Stimulated activated CD4-positive, alpha-beta T cell treated with anti-CD3 and anti-CD28 coated beads, TNF-alpha, amount 100 ng/mL, for 4 hours (primary cell): ENCODE measurements at regions not wholly inside any gene's neighbourhood (a gene's known extent, or its start where the extent isn't known, plus 50 kb on each side); places are given as distances from the start of the nearest gene placed in this dataset.

Experiments
- DNase-seq, 3 experiments: peaks; one replicate each; pipeline ENCODE4 v3.0.0-alpha.2; 2020; ENCODE audit warnings: low read depth in 3 of 3

GRCh38 chr7:142371586-142372377, 113.9 kb upstream of the PRSS58 start:
- no peak for DNase-seq

GRCh38 chr7:142365410-142365842, 107.6 kb upstream of the PRSS58 start:
- DNase-seq = no peak

- no peak for DNase-seq
Observed at GRCh38 chr7:142364551-142364950, 106.7 kb upstream of the PRSS58 start.

DNA sequence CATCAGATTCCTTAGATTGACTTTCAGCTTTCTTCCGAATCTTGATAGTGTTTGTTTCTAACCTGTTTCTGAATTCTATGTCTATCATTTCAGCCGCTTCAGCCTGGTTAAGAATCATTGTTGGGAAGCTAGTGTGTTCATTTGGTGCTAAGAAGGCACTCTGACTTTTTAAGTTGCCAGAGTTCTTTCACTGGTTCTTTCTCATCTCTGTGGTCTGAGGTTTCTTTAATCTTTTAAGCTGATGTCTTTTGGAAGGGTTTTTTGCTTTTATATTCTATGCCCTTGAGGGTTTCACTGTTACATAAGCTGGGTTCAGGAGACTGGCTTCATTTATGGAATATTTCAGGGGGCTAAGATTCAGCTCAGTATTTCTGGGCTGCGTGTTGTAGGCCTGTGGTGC, 104.5 kb upstream of the PRSS58 start:
- no peak for DNase-seq

GRCh38 chr7:142359694-142360279, 101.9 kb upstream of the PRSS58 start:
- DNase-seq = no peak

DNA sequence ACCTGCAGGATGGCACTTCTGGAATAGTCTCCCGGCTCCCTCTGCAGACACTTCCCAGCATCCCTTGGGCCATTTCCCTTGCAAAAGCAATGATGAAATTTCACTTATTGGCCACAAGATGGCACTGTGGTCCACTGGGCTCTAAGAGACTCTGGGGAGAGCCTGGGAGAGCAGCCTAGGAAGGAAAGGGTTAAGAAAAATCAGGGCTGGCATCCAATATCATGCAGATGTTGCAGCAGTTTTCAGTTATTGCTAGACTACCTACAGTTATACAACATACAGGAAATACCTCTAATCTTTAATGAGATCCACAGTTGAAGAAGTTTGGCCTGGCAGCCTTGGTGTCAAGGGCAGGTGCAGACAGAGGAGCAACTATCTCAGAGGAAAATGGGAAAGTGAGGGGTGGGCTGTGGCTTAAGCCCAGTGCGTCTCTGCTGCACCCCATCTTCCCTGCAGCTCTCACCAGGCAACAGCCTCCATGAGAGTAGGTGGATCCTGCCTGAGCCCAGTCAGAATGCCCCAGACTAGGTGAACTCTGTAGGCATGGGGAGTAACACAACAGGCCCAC, 100.2 kb upstream of the PRSS58 start:
- no peak for DNase-seq

DNA sequence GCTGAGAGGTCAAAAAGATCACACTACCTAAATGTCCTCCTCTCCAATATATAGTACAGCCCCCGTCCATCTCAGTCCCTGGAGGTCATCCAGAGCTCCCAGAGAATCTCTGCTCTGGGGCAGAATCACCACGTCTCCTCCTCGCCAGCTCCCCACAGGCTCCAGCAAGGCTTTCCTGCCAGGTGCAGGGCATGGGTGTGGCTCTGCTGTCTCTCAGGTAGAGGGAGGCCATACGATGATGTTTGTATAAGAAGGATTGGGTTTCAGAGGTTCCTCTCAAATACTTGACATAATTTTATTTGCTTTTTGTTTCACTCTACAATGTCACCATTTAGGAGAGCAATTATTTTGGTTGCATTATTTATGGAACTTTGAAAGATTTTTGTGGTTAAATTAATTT, 98.3 kb upstream of the PRSS58 start:
- DNase-seq = no peak

GRCh38 chr7:142355328-142355727, 97.5 kb upstream of the PRSS58 start:
- DNase-seq = no peak

- DNase-seq = no peak
Observed at GRCh38 chr7:142353147-142354060, 95.5 kb upstream of the PRSS58 start.

- no peak for DNase-seq
Observed at GRCh38 chr7:142352543-142352942, 94.7 kb upstream of the PRSS58 start.

DNA sequence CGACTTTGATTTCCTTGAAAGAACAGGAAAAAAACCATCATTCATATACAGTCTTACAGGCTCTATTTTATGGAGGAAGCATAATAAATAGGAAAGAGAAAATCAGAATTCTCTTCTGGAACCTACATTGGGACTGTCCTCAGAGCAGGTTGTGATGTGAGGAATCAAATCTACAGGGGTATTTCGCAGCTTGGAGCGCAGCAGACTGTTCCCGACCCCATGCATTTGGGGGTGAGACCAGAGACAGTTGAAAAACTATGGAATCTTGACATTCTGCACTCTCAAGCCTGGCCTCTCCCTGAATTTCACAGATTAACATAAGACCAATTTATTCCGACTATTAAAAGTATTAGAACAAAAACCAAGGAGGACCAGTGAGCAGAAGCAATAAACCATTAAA, 93.3 kb upstream of the PRSS58 start:
- no peak for DNase-seq

- DNase-seq = no peak
Observed at GRCh38 chr7:142349670-142350405, 92.0 kb upstream of the PRSS58 start.

DNA sequence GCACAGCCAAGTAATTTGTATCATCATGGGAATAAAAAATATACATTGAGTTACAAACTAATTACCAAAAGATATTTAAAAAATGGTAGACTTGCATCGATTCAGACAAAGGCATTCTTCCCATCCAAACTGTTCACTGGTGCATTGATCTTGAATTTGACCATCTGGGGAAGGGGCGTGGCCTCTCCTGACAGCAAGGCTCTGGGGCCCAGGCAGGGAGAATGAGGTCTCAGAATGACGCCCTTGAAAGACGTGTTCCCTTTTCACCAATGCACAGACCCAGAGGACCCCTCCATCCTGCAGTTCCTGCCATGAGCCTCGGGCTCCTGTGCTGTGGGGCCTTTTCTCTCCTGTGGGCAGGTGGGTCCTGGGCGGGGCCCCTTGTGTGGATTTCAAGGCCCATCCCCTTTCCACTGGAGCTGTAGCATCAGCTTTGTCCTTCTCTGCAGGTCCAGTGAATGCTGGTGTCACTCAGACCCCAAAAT, 91.1 kb upstream of the PRSS58 start:
- DNase-seq = no peak

- no peak for DNase-seq
Observed at GRCh38 chr7:142348100-142348499, 90.2 kb upstream of the PRSS58 start.

DNA sequence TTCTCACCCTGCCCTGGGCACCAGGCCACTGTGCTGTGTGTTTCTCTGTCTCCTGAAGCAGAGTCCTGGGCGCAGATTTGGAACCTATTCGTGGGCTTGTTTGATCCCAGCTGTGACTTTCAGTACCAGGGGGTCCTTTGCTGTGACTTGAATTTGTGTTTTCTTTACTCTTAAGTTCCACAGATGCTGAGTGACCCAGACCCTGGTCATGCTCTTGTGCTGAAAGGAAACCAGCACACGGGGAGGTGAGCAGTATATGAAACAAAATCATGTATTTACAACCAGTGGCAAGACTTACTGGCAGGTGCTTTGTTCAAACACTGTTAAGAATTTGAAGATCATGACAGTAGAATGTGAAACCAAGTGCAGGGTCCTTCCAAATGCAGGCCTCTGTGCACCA, 89.2 kb upstream of the PRSS58 start:
- DNase-seq = no peak

GRCh38 chr7:142345811-142346210, 88.0 kb upstream of the PRSS58 start:
- no peak for DNase-seq

DNA sequence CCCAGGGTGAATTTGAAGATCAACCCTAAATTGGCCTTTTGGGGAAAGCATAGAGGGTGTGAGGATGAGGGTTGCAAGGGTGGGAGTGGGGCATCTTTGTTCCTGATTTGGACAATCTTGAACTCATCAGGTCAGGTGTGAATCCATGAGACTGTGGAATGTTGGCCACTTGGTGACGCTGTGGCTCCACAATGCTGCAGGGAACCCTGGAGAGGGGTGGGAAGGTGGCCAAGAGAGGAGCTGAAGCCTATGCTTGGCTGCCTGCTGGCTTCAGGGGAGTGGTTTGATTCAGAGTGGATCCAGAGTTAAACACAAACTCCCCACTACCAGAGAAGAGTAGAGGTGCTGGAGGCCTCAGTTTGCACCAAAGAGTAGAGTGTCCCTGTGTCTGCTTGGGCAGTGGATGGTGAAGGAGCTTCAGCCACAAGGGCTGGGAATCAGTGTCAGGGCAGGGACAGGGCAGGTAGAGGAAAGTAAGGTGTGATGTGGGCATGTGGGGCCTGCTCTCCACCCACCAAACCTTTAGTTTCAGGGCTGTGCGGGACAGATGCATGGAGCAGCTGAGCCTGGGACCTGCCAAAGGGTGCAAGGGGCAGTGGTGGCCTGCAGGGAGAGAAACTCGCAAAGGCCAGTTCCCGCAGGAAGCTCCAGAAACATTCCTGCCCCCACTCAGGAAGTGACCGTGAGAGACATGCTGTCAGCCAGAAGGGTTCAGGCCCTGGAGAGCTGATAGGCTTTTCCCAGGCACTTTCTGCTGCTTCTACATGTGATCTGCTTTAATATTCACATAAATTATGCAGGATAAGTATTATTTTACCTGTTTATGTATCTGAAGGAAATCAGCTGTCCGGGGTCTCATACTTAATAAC, 81.0 kb upstream of the PRSS58 start:
- no peak for DNase-seq

DNA sequence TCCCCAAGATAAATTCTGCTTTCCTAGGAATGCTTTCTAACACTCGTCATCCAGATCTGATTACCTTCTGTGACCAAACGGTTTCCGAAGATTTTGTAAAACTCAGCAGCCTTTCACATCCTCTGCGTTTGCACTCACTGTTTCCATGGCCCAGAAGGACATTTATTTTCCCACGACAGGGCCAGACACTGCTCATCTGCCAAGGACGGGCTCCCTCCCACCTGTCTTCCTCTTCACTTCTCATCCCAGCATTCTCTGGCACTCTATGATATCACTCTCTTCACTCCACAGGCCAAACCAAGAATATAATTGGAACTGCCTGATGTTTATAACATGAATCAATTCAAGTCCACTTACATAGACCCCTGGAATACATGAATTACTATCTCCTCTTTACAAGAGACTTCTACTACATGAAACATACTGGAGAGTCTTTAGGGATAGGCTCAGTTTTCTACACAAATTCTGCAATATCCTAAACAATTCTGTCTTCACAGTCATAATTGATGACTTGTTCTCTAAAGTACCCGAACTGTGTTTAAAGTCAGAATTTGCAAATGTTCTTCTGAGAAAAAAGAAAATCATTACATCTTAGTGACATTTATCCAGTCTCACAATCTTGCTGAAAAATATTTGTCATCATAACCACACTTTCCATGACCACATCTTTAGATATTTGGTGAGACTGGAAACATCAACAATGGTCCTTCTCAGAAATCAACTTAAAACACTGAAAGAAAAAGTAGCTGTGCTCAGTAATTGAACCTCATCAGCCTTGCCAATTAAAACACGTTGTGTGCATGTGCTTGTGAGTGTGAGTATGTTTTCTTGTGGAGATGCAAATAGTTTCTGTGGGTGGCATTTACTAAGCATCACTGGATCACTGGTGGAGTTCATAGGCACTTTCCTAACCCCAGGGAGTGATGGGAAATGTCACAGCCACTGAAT, 79.5 kb upstream of the PRSS58 start:
- no peak for DNase-seq

GRCh38 chr7:142334806-142335205, 76.9 kb upstream of the PRSS58 start:
- DNase-seq = no peak
